Retina (tissue), 1 donor: ENCODE measurements at regions not wholly inside any gene's neighbourhood (a gene's known extent, or its start where the extent isn't known, plus 50 kb on each side); places are given as distances from the start of the nearest gene placed in this dataset.

Experiments
- DNase-seq: peaks from one replicate; pipeline ENCODE4 v3.0.0-alpha.2; 2016

DNA sequence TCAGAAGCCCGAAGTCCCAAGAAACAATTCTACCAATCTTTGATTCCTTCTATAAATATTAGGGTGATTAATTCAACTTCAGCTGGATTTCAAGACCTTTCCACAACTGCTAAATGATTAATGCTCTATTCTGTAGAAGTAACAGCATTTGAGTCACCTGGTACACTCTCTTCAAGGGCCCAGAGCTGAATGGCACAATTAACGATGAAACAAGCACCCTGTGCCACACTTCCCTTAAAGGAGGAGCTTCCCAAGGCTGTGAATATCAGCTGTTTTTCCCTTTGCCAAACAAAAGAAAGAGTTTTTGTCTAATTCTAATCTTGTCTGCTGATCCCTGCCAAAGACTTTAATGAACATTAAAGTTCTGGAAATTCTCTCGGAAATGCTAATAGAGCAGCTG, 56.0 kb downstream of the BOD1L2 start:
- no peak for DNase-seq

DNA sequence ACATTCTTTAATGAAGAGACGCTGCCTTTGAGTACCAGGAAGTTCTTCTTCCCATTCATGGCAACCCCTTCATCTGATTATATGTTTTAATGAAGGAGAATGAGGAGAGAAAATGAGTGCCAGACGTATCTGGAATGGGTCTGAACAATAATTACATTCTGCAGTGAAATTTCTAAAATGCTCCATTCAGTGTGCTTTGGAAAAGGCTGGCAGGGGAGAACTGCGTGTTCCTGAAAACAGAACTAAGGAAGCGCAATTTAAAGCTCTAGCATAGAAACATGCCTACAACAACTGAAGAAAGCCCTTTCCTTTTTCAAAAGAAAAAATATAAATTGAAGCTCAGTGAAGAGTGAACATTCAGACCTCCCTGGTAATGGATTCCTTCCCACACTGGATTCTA, 58.8 kb downstream of the BOD1L2 start:
- no peak for DNase-seq

DNA sequence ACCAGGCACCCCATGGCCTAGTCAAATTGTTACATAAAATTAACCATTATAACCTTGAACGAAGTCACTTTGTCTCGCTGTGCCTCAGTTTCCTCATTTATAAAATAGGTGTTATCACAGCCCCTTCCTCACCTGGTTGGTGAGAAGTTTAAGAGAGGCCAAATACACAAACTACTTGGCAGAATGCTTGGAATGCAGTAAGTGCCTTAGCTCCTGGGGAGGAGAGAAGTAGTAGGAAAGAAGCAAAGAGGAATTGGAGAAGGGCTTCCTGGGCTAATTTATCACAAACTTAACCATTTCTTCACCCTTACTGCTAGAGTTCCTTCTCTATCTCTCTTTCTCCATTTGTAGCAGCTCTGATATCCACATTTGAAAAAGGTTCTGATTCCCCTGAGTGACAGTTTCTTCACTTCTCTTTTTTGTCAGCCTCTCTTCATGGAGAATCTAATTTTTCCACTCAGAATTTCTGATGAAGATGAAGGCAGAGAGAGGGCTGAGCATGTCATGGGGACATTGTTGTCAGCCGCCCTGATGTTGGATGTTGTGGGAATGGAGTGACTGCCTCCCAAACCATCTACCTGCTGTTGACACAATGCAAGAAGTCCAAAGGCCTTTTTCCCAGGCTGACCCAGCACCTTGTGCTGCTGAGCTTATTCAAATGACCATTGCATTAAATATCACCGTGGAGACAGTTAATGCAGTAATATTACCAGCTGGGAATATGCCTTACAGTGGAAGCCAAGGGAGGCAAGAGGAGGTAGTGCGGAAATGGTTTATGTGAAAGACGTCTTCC, 60.4 kb downstream of the BOD1L2 start:
- DNase-seq: no peak

DNA sequence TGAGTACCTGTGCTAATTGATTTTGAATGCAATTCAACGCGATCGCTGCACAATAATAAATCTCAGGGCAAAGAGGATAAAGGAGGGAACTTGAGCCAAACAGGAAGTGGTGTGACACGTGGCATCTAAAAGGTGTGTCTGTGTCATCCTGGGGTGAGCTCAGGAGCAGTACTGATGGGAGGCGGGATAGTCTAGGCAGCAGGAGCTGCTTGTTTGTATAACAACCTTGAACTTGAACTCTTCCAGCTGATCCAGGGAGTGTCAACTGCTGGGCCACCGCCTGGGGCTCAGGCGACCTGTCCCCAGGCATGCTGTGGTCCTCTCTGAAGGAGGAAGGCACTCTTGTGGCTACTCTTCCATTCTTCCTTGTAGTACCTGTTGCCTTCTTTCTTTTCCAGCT, 61.2 kb downstream of the BOD1L2 start:
- no peak for DNase-seq

DNA sequence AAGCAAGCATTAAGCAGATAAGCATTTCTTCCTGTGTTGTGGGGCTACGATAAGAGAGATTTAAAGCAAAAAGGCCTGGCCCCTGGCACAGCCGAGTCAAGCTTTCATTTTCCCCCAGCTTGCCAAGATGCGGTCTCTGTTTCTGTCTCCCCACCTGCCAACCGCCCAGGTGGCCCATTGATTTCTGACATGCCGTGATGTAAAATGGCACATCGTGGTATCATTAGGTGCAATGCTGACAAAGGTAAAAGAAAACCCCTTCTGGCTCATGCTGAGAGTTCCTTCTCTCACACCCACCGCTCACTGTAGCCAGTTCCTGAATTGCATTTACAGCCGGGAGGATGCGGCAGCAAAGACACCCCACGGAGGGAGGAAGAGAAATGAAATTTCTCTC, 62.8 kb downstream of the BOD1L2 start:
- no peak for DNase-seq

DNA sequence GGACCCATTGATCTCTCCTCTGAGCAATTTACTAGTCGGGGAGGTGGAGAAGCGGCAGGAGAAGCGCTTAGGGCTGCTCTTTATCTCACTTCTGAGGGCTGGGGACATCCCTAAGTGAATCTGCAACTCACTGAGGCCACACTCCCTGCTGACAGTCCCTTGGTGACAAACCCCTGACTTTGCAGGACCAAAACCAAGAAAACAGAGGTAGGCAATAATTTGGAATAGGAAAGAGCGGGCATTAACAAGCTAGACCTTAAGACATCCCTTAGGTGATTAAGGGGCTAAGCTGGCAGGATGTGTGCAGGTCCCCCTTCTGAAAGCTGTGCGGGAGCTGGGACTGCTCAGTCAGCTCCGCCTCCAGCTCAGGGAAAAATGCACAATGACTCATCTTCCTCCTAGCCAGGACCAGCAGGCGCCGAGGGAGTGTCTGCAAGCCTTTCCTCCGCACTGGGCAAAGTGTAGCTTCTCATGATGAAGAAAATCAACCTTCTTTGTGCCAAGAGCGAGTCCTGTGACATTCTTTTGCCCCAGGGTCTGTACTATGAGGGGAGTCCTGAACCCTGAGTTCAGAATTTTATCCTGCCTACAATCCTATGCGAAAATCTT, 63.3 kb downstream of the BOD1L2 start:
- peak; percentile 52 for DNase-seq

DNA sequence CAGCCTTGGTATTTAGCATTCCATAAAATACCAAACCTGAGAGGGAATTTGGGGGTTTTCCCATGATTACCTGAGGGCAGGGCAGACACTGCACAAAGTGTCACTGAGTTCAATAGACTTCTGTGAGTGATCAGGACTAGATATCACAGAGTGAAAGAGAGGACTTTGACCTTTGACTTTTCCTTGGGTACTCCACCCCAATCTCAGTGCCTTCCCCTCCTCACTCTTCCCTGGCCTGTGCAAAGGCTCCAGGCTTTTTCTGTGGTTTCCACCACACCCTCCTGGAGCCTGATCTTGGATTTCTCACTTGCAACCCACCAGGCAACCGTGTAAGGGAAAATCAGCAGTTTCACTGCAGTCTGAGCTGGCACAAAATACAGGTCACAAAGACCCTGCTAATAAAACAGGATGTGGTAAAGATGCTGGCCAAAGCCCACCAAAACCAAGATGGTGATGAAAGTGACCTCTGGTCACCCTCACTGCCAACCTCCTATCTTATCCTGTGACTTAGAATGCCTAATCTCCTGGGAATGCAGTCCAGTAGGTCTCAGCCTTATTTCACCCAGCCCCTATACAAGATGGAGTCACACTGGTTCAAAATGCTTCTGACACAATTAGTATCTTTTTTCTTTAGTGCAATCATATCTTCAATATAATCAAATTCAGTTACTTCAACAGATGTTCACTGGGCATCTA, 64.0 kb downstream of the BOD1L2 start:
- DNase-seq: no peak

DNA sequence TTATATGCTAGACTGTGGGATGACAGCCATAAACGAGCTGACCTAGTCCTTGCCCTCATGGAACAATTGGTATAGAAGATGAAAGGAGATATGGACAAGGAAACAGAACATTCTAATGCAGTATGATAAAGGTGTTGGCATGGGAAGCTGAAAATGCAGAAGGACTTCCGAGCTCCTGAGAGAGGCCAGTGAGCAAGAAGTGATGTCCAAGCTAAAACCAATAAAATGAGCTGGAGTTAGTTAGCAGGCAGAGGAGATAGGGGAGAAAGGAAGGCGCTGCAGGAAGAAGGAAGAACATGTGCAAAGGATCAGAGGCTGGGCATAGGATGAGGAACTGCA, 64.5 kb downstream of the BOD1L2 start:
- no peak for DNase-seq

DNA sequence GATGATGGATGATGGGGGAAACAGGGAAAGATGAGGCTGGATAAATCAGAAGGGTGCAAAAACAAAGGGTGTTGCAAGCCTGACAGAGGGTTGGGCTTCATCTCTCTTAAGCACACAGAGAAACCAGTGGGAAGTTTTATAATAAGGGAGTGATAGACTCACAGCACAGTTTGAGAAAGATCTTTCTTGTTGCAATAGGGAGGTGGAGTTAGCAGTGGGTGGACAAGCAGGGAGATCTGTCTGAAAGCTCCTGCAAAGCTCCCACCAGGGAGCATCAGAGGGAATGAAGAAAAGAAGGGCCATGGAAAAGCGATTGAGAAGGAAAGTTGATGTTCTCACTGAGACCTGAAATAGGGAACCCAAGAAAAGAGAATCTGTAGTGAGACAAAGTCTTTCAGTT, 64.9 kb downstream of the BOD1L2 start:
- no peak for DNase-seq

DNA sequence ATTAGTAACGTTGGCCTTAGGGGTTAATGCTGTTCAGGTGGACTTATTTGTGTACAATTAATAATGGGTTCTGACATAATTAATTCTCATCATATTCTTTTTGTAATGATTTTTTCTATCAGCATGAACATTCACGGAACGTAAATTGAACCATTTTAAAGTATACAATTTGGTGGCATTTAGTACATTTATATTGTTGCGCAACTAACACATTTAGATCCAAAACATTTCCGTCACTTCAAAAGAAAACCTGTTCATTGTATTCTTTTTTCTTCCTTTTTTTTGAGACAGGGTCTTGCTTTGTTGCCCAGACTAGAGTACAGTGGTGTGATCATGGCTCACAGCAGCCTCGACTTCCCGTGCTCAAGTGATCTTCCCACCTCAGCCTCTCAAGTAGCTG, 65.8 kb downstream of the BOD1L2 start:
- DNase-seq: no peak

DNA sequence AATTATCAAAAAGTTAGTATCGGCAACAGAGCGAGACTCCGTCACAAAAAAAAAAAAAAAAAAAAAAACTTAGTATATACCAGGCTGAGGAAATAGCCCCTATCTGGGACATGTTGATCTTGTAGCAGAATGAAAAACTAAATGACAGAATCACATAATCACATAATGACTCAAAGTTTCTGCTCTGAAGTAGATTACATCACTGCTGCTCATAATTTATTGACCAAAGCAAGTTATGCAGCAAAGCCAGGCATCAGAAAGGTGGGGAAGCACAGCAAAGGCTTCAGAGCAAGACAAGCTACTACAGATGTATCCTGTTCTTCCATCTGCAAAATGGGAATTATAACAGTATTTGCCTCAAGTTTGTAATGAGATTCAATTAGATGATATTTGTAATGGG, 68.1 kb downstream of the BOD1L2 start:
- no peak for DNase-seq

DNA sequence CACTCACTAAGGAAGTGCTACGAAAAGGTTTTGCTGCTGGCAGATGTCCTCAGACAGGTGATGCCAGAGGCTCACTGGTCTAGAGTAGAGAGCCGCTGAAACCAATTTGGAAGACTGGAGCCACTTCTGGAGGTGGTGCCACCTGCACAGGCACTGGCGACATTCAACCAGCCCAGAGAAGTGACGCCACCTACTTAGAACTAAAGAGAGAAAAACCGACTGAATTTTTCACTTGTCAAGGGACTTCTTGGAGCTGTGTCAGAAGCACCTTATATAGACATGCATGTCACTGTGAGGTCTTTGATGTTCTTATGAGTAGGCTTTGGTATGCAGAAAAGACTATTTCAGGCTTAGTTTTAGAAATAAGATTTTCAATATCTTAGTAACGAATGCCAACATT, 71.4 kb downstream of the BOD1L2 start:
- no peak for DNase-seq

DNA sequence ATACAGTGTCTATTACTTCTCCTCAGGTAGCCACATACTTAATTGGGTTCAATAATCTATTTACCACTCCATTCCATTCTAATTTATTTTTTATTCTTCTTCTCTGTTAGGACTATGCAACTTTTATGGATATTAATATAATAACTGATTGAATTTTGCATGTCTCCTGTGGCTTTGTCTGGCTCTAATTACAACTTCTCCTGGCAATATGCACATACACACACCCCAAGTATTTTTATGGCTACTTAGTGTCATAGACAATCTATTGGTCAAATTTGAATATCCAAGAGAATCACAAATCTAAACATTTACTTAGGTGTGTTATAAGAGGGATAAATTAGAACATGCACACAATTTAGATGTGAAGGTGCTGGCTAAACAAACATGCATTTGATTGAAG, 73.1 kb downstream of the BOD1L2 start:
- DNase-seq: no peak

DNA sequence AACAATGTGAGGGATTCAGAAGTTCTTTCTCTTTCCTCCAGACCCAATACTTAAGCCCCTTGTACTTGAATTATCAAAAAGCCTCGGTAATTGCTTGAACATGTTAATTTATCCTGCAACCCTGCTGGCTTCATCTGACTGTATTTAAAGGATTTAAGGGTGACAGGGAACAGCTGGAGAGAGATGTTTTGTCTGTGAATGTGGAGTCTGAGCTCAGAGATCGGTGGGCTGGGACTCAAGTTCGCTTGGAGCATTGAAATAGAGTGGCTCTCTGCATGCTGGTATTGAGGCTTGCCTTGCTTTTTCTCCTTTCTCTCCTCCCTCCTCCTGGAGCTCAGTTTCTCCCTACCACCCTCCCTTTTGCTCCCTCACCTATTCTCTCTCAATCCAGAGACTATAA, 73.6 kb downstream of the BOD1L2 start:
- peak; percentile 18 for DNase-seq

DNA sequence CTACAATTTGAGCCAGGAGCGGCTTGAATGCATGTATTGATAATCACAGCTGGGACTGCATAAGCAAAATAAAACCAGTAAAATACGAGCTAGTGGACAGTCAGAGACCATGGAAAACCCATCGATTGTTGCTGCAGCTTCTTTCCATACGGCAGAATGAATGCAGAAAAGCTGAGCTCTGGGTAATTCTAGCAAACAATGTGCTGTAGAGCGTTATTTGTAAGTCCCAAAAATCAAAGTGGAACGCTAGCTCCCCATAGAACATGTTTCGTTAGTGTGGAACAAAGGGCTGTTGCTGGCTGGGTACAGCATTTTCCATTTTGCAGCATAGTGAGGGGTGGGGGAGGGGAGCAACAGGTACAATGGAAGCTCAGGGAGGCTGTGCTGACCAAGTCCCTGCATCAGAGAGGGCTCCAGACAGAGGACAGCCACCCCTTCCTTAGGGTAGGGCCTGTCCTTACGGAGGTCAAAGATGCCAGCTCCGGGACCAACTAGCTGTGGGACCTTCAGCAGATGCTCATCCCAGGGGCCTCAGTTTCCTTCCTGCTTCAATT, 74.1 kb downstream of the BOD1L2 start:
- peak; percentile 32 for DNase-seq

DNA sequence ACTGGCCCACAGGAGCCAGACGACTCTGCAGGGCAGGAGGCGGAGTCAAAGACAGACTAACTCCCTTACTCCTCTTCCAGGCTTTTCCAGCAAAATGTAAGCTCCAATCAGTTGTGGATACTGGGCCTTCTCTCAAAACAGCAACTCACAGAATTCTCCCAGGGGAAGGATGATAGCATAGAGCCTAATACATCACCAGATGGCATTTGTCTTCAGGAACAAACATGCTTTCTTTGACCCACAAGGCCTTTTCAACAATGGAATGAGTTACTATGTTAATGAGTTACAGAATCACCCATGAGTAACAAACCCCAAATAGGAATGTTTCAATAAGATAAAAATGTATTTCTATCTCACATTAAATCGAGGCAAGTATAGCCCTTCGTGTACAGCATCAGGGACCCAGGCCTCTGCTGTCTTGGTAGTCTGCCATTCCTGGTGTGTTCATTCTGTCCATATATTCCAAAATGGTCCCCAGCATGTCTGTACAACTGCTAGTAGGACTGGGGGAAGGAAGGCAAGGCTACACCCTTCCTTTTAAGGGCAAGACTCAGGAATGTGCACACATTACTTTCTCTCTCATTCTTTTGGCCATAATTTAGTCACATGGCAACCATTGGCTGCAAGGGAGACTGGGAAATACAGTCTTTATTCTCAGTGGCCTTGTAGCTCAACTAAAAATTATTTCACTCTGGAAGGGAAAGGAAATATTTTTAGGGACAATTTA, 76.4 kb downstream of the BOD1L2 start:
- DNase-seq: no peak

DNA sequence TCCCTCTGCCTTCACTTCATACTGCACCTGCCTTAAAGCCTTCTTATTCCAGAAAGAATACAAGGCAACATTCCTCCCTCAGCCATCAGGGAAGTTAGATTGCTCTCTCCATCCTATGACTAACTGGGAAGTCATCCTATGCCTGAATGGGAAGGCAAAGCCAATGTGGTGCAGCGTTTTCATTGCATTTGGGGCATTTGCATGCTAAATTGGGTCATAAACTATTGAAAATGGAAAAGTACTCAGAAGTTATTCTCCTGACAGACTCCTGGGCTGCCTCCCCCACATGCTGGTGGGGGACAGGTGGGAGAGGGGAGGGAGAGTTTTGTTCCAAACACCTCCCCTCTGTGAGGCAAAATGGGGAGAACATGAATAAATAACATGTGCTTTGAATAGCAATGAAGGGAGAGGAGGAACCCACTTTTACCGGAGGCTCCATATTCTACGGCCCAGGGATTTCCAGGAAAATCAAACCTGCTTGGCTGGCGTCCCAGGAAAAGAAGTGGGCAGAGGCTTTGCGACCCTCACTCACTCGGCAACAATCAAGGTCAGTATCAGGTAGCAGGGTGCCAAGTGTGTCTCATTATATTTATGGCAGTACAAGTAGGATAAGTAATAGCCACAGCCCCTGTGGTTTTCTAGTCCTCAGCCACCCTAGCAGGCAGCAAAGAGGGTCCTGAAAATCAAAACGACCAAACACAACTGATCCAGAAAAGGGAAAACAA, 84.1 kb downstream of the BOD1L2 start:
- DNase-seq: no peak

DNA sequence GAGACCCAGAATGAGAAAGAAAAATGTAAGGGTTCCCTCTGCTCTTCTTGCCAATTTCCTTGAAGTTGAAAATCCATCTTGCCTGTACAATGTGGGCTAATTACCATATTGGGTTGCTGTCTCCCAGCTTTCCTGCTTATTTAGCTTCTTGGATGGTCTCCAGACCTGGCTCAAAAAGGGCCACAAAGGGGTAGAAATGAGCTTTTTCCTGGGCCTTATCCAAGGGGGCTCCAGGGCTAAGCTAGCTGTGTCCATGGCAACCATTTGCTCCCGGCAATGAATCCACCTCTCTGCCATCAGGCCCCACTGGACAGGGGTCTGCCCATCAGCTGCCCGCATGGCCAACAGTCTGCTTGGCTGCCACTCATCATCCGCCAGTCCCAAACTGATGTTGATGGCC, 85.0 kb downstream of the BOD1L2 start:
- DNase-seq: no peak

DNA sequence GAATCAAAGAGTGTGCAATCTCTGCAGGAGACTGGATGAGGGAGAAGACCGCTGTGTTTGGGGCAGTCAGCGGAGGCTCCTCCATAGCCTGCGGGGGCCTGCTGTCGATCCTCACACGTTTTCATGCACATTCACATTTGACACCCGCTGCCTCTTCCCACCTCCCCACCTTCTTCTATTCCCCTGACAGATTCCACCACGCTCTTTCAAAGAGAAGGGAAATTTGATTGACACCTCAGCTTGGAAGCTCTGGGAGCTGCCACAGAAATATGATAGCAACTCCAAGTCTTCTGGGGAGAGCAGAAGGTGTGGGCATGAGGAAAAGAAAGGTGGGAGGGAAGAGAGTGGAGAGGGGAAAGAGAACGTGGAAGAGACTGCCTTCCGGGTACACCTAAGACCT, 87.5 kb downstream of the BOD1L2 start:
- DNase-seq: no peak

DNA sequence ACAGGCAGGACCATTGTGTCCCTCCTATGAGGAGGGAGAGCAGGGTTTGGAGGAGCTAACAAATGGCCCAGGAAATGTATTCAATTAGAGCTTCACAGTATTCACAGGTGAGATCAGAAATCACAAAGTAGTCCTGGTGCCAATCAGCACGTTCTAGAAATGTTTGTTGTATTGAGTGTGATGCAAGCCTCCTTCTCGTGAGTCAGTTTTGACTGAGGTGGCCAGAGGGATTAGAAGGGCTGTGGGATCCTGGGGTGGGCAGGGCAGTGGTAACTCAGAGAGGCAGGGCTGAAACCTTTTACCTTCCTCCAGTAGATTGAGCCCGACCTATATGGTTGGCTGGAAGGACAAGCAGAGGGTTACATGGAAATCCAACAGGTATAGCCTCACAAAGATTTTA, 95.0 kb downstream of the BOD1L2 start:
- DNase-seq: no peak

DNA sequence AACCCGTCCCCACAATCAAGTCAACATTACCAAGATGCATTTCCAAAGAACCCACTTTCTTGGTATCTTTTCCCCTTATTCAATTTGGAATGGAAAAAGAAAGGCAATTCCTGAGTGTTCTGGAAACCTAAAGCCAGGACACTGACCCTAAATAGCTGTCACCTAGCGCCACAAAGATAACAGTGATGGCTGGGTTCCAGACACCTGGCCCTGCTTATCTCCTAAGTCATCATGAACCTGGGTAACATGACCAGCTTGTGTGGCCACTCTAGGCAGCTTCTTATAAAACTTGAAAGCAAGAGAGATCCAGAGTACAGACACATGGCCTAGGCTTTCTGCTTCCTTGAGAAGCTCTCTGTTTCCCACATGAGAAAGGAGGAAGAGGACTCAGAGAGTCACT, 95.4 kb downstream of the BOD1L2 start:
- no peak for DNase-seq

DNA sequence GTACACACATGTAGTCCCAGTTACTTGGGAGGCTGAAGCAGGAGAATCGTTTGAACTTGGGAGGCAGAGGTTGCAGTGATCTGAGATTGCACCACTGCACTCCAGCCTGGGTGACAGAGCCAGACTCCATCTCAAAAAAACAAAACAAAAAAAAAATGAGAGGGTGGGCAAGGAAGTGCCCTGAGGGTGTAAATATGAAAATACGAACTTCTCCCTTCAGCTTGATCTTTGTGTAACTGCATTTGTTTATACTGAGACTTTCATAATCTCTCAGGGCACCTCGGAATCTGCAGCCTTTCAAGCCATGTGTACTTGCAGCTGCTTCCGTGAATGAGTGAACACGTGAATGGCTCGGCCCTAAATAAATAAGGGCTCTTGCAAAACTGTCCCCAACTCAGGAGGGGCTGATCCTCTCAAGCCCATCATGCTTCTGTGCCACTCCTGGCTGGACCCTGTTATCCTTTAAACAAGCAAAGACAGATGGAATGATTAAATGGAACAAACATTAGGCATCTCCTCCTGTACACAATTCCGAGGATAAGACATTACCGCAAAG, 96.8 kb downstream of the BOD1L2 start:
- no peak for DNase-seq
